GM12878 (cell line): ENCODE measurements at regions not wholly inside any gene's neighbourhood (a gene's known extent, or its start where the extent isn't known, plus 50 kb on each side); places are given as distances from the start of the nearest gene placed in this dataset.
A peak's percentile ranks its signal among the peaks of the same experiment; 100 is the strongest.

Source experiments
- ATAC-seq: fragments of 200-7000 bp; cut with Tn5 transposase; 3 replicates; pipeline ENCODE4 v1.9.1; 2020; ENCODE audit warnings: mild to moderate bottlenecking, moderate library complexity
- BruUV-seq: library from RNA; stranded (reverse); fragments of 400-500 nt; replicated peaks from 2 replicates; lab custom pipeline; 2021; lab: Mats Ljungman, UMichigan
- CTCF ChIA-PET: fragments of 300-600 bp; sonication (Branson Sonifier 250); formaldehyde crosslinking; extraction: SDS; loops from one replicate; lab custom pipeline; 2021; ENCODE audit warnings: inconsistent platforms; lab: Yijun Ruan, JAX
- POLR2A ChIA-PET: fragments of 350-600 bp; formaldehyde crosslinking; extraction: SDS; loops from one replicate; lab custom pipeline; 2021; ENCODE audit warnings: inconsistent platforms; lab: Charles Lee
- RAD21 ChIA-PET: fragments of 300-600 bp; sonication (Branson Sonifier 250); formaldehyde crosslinking; loops from one replicate; lab custom pipeline; 2023; ENCODE audit warnings: antibody characterized with exemption; ENCODE audit not compliant: unreplicated experiment; lab: Charles Lee
- SMC1A ChIA-PET: fragments of 300-600 bp; sonication (Branson Sonifier 250); formaldehyde crosslinking; loops from one replicate; lab custom pipeline; 2023; ENCODE audit not compliant: unreplicated experiment, uncharacterized antibody; lab: Charles Lee
- DNase-seq: peaks from one replicate; pipeline ENCODE4 v3.0.0-alpha.2; 2011; ENCODE audit warnings: low read depth, low spot score
- FAIRE-seq: peaks from 3 replicates; lab custom pipeline; 2011; peaks lifted over from hg19 to GRCh38; lab: Jason Lieb, UNC
- H2AFZ ChIP-seq: 2 replicates; pipeline ENCODE4 v1.6.0; 2011; ENCODE audit warnings: low read depth, low read length, control low read depth; ENCODE audit not compliant: control insufficient read depth
- H3K27ac ChIP-seq: 2 replicates; pipeline ENCODE4 v1.5.1; 2011; ENCODE audit warnings: control low read depth; ENCODE audit not compliant: control insufficient read depth, insufficient read depth
- H3K27me3 ChIP-seq, 2 experiments: replicated peaks in 1 of 2; 2 replicates each; pipeline versions ENCODE4 v1.6.0 to v1.6.1; 2011; ENCODE audit warnings: low read length in 1 of 2; ENCODE audit not compliant: control insufficient read depth in 2 of 2, insufficient read depth in 2 of 2
- H3K36me3 ChIP-seq, 2 experiments: 2 replicates each; pipeline ENCODE4 v1.5.1; 2011; ENCODE audit warnings: low read length in 1 of 2; ENCODE audit not compliant: control insufficient read depth in 2 of 2, insufficient read depth in 2 of 2
- H3K4me1 ChIP-seq: 2 replicates; pipeline ENCODE4 v1.6.1; 2011; ENCODE audit warnings: mild to moderate bottlenecking, low read length, moderate library complexity, mixed read lengths; ENCODE audit not compliant: control insufficient read depth, insufficient read depth
- H3K4me2 ChIP-seq: 2 replicates; pipeline ENCODE4 v1.6.0; 2011; ENCODE audit warnings: control low read depth; ENCODE audit not compliant: control insufficient read depth, insufficient read depth
- H3K4me3 ChIP-seq: fragments of 200-600 bp; sonication (generic); 2 replicates; pipeline ENCODE4 v1.5.1; 2016
- H3K79me2 ChIP-seq: 2 replicates; pipeline ENCODE4 v1.6.0; 2011; ENCODE audit warnings: low read length; ENCODE audit not compliant: control insufficient read depth, insufficient read depth
- H3K9ac ChIP-seq: 2 replicates; pipeline ENCODE4 v1.8.0; 2011; ENCODE audit warnings: low read length, control low read depth, mixed read lengths; ENCODE audit not compliant: control insufficient read depth, insufficient read depth
- H3K9me3 ChIP-seq: replicated peaks from 3 replicates; pipeline ENCODE4 v1.5.1; 2011; ENCODE audit warnings: mild to moderate bottlenecking, low read length; ENCODE audit not compliant: control insufficient read depth, insufficient read depth
- H4K20me1 ChIP-seq: 2 replicates; pipeline ENCODE4 v1.6.0; 2011; ENCODE audit not compliant: control insufficient read depth, insufficient read depth
- BCL11A ChIP-seq: IDR thresholded peaks from 2 replicates; pipeline ENCODE4 v1.6.1; 2011; ENCODE audit warnings: low read depth, low read length
- BRCA1 ChIP-seq: IDR thresholded peaks from 2 replicates; pipeline ENCODE4 v1.6.1; 2011; ENCODE audit warnings: low read depth, low read length, improper control_type of control experiment
- CBFB ChIP-seq: IDR thresholded peaks from 2 replicates; pipeline ENCODE4 v1.6.1; 2016; ENCODE audit warnings: antibody characterized with exemption, low read depth
- CREM ChIP-seq: IDR thresholded peaks from 2 replicates; pipeline ENCODE4 v1.6.1; 2014; ENCODE audit warnings: antibody characterized with exemption, low read depth
- CTCF ChIP-seq, 3 experiments: IDR thresholded peaks in 2 of 3; conservative IDR thresholded peaks in 1 of 3; 2 replicates each; pipeline ENCODE4 v1.5.1; 2011; ENCODE audit warnings: low read depth in 3 of 3, low read length in 3 of 3, mild to moderate bottlenecking in 3 of 3, control low read depth in 2 of 3, moderate library complexity in 2 of 3, inconsistent platforms in 1 of 3, mixed read lengths in 1 of 3; ENCODE audit not compliant: control insufficient read depth in 2 of 3, insufficient read depth in 1 of 3; ENCODE audit errors: extremely low read depth in 1 of 3
- GATAD2B ChIP-seq: fragments of 450-650 bp; conservative IDR thresholded peaks from 2 replicates; pipeline ENCODE4 v1.6.1; 2017; ENCODE audit warnings: low read depth, mild to moderate bottlenecking, moderate library complexity
- HCFC1 ChIP-seq: fragments of 150-350 bp; IDR thresholded peaks from 2 replicates; pipeline ENCODE4 v1.6.1; 2014; ENCODE audit warnings: low read length
- IKZF2 ChIP-seq, 2 experiments: fragments of 450-650 bp; IDR thresholded peaks; 2 replicates each; pipeline ENCODE4 v1.6.1; 2017; ENCODE audit warnings: mild to moderate bottlenecking in 2 of 2, moderate library complexity in 2 of 2
- KAT2A ChIP-seq: conservative IDR thresholded peaks from 2 replicates; pipeline ENCODE4 v1.6.1; 2011; ENCODE audit warnings: low read depth, low read length; ENCODE audit not compliant: control insufficient read depth
- MYB ChIP-seq: fragments of 150-350 bp; IDR thresholded peaks from 2 replicates; pipeline ENCODE4 v1.6.1; 2014; ENCODE audit warnings: mild to moderate bottlenecking, low read depth, low read length, borderline replicate concordance
- PBX3 ChIP-seq: IDR thresholded peaks from 2 replicates; pipeline ENCODE4 v1.6.1; 2011; ENCODE audit warnings: mild to moderate bottlenecking, low read depth, low read length, moderate library complexity; ENCODE audit not compliant: insufficient replicate concordance
- POLR2AphosphoS5 ChIP-seq: IDR thresholded peaks from 2 replicates; pipeline ENCODE4 v1.6.1; 2011; ENCODE audit warnings: mild to moderate bottlenecking, low read length, inconsistent platforms
- RAD21 ChIP-seq: IDR thresholded peaks from 2 replicates; pipeline ENCODE4 v1.6.1; 2011; ENCODE audit warnings: mild to moderate bottlenecking, low read depth, low read length, moderate library complexity; ENCODE audit not compliant: insufficient read depth
- RCOR1 ChIP-seq: conservative IDR thresholded peaks from 2 replicates; pipeline ENCODE4 v1.6.1; 2012; ENCODE audit warnings: low read depth, low read length, improper control_type of control experiment
- SMARCA5 ChIP-seq: fragments of 450-650 bp; IDR thresholded peaks from 2 replicates; pipeline ENCODE4 v1.6.1; 2017; ENCODE audit warnings: mild to moderate bottlenecking
- SMC3 ChIP-seq: IDR thresholded peaks from 2 replicates; pipeline ENCODE4 v1.6.1; 2011; ENCODE audit warnings: low read length, improper control_type of control experiment, borderline replicate concordance
- SPI1 ChIP-seq: IDR thresholded peaks from 2 replicates; pipeline ENCODE4 v1.6.1; 2011; ENCODE audit warnings: low read depth, mild to moderate bottlenecking, low read length, moderate library complexity, borderline replicate concordance; ENCODE audit not compliant: insufficient read depth
- STAT3 ChIP-seq: IDR thresholded peaks from 2 replicates; pipeline ENCODE4 v1.6.1; 2011; ENCODE audit warnings: low read depth, low read length, improper control_type of control experiment
- ZNF207 ChIP-seq: fragments of 450-650 bp; IDR thresholded peaks from 2 replicates; pipeline ENCODE4 v1.6.1; 2014; ENCODE audit warnings: antibody characterized with exemption, mild to moderate bottlenecking, borderline replicate concordance
- WGBS: methylation state at CpG from one replicate; pipeline ENCODE4 v1.1.6; 2016; ENCODE audit warnings: low lambda C conversion rate; ENCODE audit not compliant: insufficient replicate concordance, insufficient coverage; ENCODE audit errors: missing lambda C conversion rate; 5-methylcytosine and 5-hydroxymethylcytosine counted together
- in situ Hi-C: fragments of 300-500 bp; cut with MboI; formaldehyde crosslinking; loops from 9 replicates; pipeline ENCODE4 v1.14.3; 2018; ENCODE audit warnings: mixed read lengths
- intact Hi-C: fragments of 100-400 bp; cut with micrococcal nuclease; formaldehyde crosslinking; loops from one replicate; pipeline ENCODE4 v1.14.2; 2022; ENCODE audit not compliant: unreplicated experiment
- TF ChIP-seq, protein P1 (sequence below): IDR thresholded peaks from 2 replicates; pipeline ENCODE4 v1.6.1; 2011; ENCODE audit warnings: low read depth, mild to moderate bottlenecking, low read length, moderate library complexity, borderline replicate concordance; ENCODE audit errors: extremely low read depth
- TF ChIP-seq, protein P2 (sequence below): IDR thresholded peaks from 2 replicates; pipeline ENCODE4 v1.6.1; 2012; ENCODE audit warnings: low read depth, low read length, improper control_type of control experiment

- POLR2A ChIA-PET: no interaction called here
- 31% methylated on average over 9 of the region's 9 CpGs for WGBS
- RAD21 ChIA-PET: interaction anchor here (0.6 to 2.9 kb wide), 8 partner anchors 10 to 577 kb away, joined by 3 to 21 read pairs (median 5); no protein-coding TSS in a partner anchor
- TF ChIP-seq RCOR1 (no peak), GATAD2B (no peak), RAD21 (peak; percentile 58), HCFC1 (no peak), IKZF2 (IDR thresholded peaks at IDR 0.05) (no peak), SMC3 (peak; percentile 16; the same call in 1 of the 2 replicates), SMARCA5 (no peak), CBFB (no peak), MYB (no peak), PBX3 (no peak), BCL11A (no peak), POLR2AphosphoS5 (no peak), CTCF (IDR thresholded peaks at IDR 0.05 in 2 of 3, conservative IDR thresholded peaks at IDR 0.05 in 1 of 3; ENCODE audit: control insufficient read depth in 2 of 3, extremely low read depth in 1 of 3, insufficient read depth in 1 of 3, low read depth in 3 of 3, low read length in 3 of 3) (peak; percentile 65 to 89 (median 84)), KAT2A (no peak), ZNF207 (no peak), STAT3 (no peak), CREM (no peak), BRCA1 (no peak), SPI1 (peak; percentile 27; the same call in 1 of the 2 replicates)
- TF ChIP-seq, protein P1, sequence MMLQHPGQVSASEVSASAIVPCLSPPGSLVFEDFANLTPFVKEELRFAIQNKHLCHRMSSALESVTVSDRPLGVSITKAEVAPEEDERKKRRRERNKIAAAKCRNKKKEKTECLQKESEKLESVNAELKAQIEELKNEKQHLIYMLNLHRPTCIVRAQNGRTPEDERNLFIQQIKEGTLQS: no peak
- TF ChIP-seq, protein P2, sequence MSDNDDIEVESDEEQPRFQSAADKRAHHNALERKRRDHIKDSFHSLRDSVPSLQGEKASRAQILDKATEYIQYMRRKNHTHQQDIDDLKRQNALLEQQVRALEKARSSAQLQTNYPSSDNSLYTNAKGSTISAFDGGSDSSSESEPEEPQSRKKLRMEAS: no peak
- H3K79me2 ChIP-seq: no peaks in the 10 kb centered on the region
- H3K9ac ChIP-seq: no peak overlapping the region
- no peaks in the 10 kb centered on the region for H3K27me3 ChIP-seq
- SMC1A ChIA-PET: interaction anchor here (0.6 to 3.8 kb wide), 11 partner anchors 9 to 634 kb away, joined by 3 to 21 read pairs (median 4); no protein-coding TSS in a partner anchor
- intact Hi-C loops: loop anchor here (5.0 to 10.0 kb wide), 3 partner anchors 181 to 474 kb away; partner anchors contain the start of gene GCLC
- peak; percentile 65 for FAIRE-seq
- no peak overlapping the region for H3K4me3 ChIP-seq
- CTCF ChIA-PET: interaction anchor here (0.6 to 13.6 kb wide), 33 partner anchors 8 to 696 kb away, joined by 3 to 261 read pairs (median 4); no protein-coding TSS in a partner anchor
- no peaks in the 10 kb centered on the region for H3K4me1 ChIP-seq
- H3K36me3 ChIP-seq: no peaks in the 10 kb centered on the region
- no peak overlapping the region for H3K27ac ChIP-seq
- no peaks in the 10 kb centered on the region for H4K20me1 ChIP-seq
- H3K9me3 ChIP-seq: no peaks in the 10 kb centered on the region
- no peak overlapping the region for H3K4me2 ChIP-seq
- BruUV-seq: no TSS peak
- H2AFZ ChIP-seq: no peak overlapping the region
- peak; percentile 71 for ATAC-seq
- no peak for DNase-seq
- in situ Hi-C loops: no loop called here
These were observed 63.1 kb upstream of the KLHL31 start for GRCh38 chr6:53728570-53729194.
